GM03348 (cell line): ENCODE measurements at regions not wholly inside any gene's neighbourhood (a gene's known extent, or its start where the extent isn't known, plus 50 kb on each side); places are given as distances from the start of the nearest gene placed in this dataset.
"Not testable (repeated sequence)": the region's sequence is repeated elsewhere in the genome, so short reads cannot be mapped to it uniquely, and the experiment has no call there.

Source experiments
- DNase-seq: peaks from one replicate; pipeline ENCODE4 v3.0.0; 2012; ENCODE audit warnings: low spot score

- DNase-seq: no peak
Measured at GRCh38 chr11:35046681-35047080, 92.3 kb upstream of the CD44 start.

DNA sequence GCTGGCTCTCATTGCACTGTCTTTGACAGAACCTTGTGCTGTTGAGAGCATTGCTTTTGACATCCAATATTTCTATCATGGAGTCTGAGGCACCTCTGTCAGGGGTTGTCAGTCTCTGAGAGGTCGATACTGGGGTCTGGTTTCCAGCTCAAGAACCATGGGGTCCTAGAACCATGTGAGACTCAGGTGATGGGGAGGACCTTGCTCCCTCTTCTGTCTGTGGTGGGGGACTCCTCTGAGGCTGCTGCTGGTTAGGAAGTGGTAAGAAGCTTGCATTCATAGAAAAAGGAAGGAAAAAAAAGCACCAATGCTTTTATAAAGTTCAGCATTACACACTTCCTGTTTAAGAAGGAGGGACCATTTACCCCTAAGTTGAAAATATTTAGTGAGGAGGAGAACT, 91.8 kb upstream of the CD44 start:
- no peak for DNase-seq

DNA sequence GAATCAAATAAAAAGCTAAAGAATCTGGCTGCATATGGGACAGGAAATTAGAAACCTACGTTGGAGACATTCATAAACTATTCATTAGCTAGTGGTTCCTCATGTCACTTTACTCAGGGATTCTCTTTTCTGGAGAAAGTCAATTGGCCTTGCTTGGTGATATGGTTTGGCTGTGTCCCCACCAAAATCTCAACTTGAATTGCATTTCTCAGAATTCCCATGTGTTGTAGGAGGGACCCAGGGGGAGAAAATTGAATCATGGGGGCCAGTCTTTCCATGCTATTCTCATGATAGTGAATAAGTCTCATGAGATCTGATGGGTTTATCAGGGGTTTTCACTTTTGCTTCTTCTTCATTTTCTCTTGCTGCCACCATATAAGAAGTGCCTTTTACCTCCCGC, 91.2 kb upstream of the CD44 start:
- no peak for DNase-seq

GRCh38 chr11:35048346-35048745, 90.6 kb upstream of the CD44 start:
- not testable (repeated sequence) for DNase-seq

DNA sequence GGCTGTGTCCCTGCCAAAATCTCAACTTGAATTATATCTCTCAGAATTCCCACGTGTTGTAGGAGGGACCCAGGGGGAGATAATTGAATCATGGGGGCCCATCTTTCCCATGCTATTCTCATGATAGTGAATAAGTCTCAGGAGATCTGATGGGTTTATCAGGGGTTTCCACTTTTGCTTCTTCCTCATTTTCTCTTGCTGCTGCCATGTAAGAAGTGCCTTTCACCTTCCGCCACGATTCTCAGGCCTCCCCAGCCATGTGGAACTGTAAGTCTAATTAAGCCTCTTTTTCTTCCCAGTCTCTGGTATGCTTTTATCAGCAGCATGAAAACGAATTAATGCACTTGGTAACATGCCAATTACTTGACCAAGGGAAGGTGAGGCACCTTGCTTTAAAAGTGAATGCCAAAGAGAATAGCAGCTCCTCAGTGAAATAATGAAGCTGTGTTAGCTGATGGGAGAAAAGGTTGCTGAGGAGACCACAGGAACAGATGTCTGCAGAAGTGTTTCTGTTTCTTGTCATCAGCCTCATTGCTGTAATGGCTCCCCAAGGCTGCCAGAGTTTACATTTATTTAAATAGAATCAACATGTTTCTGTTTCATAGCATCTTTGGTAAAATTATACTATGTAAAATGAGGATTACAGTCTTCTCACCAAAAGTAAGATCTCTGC, 89.0 kb upstream of the CD44 start:
- no peak for DNase-seq

GRCh38 chr11:35050541-35050995, 88.4 kb upstream of the CD44 start:
- DNase-seq: no peak

DNA sequence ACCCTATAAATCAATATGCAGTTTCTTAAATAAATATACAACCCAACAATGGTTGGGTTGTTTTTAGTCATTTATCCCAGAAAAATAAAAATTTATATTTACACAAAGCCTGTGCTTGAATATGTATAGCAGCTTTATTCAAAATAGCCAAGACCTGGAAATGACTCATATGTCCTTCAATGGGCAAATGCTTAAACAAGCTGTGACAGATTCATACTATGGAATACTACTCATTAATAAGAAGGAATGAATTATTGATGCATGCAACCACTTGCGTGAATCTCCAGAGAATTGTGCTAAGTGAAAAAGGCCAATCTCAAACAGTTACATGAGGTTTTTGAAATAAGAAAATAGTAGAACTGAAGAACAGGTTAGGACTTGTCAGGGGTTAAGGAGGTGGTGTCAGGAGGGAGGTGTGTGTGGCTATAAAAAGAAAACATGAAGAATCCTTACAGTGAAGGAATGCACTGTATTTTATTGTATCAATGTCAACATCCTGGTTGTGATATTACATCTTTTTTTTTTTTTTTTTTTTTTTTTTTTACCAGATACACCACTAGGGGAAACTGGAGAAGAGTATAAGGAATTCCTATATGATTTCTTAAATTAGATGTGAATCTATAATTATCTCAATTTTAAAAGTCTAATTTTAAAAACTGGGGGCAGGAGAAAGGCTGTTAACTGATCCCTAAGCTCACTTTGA, 82.4 kb upstream of the CD44 start:
- no peak for DNase-seq

DNA sequence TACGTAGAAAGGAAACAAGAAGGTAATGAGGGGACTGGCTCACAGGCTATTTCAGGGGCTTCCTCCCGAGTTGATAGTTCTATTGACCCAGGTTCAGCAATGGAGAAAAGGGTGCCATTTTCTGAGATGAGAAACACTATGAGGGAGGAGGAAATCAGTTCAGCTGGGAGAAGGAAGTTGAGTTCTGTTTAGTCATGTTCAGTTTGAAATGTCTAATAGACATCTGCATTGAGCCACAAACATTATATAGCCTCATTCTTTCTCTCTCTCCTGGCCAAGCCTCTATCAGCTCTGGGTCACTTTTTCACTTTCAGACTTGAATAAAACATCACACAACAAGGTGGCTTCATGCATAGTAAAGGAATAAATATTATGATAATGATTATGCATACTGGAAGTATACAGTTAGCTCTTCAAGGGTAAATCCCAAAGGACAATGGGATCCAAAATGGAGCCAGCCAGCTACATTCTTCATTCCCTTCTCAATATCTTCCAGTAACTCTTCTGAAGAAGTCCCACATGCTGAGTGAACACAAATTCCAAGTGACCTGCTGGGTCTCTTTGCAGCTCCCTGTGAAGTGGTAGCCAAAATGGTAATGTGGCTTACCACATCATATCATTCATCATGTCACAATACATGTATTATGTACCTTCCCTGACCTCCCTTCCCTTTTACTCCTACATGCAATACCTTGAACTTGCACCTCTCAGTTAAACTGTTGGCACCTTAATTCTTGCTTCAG, 80.9 kb upstream of the CD44 start:
- no peak for DNase-seq

DNA sequence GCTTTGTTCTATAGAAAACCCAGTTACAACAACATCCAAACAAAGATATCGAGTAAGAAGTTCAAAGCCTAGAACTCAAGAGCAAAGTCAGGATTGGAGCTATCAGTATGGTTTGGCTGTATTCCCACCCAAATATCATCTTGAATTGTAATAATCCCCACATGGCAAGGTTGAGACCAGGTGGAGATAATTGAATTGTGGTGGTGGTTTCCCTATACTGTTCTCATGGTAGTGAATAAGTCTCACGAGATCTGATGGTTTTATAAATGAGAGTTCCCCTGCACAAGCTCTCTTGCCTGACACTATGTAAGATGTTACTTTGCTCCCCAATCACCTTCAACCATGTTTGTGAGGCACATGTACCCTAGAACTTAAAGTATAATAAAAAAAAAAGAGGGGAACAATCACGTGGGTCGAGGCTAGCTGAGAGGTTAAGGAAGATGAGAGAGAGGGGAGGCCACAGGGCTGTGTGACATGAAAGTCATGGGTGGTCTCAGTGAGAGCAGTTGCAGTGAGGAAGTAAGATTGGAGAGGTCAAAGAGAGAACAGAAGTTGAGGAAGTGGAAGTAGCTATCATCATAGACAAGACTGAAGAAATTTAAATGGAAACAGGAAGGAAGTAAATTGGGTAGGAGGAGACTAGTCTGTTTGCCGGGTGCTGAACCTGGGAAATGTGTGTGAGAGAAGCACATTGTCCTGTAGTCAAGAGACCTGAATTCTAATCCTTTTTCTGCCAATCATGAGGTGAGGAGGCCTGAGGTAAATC, 80.1 kb upstream of the CD44 start:
- DNase-seq: no peak

DNA sequence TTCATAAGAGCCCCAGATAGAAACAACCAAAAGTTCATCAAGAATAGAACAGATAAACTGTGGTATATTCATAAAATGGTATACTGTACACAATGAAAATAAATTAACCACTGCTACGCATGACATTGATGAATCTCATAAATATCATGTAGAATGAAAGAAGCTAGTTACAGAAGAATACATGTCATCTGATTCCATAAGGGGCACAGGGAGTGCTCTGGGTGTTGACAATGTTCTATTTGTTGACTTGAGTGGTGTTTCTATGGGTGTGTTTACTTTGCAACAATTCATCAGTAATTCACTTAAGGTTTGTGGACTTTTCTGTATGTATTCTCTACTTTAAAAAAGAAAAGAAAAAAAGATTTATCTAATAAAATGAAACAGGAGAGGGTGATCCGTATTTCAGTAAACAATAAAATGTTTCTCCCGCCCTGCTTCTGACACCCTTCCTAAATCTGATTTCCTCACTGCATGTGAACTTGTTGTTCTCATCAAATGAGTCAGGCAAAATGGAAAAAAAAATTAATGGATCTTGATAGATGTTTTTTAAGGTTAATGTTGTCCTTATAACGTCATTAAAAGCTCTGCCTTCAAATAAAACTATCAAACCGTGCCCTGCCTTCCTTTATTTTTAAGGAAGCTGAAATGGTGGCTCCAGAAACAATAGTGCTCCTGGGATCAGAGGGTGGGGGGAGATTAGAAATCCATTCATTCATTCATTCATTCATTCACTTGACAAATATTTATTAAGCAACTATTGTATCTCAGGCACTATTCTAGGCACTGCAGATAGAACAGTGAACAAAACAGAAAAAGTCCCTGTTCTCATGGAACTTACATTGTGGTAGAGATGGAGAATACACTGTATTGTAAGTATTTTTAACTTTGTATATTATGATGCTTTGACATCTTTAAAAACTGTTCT, 77.2 kb upstream of the CD44 start:
- DNase-seq: no peak

DNA sequence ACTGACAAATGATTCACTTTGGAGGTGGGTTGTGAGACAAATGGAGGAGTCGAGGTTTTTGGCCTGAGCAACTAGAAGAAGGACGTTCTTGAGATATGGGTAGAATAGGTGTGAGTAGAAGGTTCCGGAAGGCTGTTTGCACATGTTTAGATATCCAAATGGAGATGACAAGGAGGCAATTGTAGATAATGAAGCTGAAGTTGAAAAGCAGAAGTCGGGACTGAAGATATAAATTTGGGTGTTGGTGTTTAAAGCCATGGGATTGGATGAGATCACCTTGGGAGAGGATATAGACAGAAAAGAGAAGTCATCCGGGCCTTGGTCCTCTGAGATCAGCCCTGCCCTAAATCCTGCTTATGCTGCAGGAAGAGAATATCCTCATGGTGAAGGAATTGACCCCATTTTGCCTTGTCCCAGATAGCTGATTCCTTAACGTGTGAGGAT, 75.5 kb upstream of the CD44 start:
- DNase-seq: no peak

GRCh38 chr11:35064114-35064800, 74.7 kb upstream of the CD44 start:
- peak; percentile 71 for DNase-seq

DNA sequence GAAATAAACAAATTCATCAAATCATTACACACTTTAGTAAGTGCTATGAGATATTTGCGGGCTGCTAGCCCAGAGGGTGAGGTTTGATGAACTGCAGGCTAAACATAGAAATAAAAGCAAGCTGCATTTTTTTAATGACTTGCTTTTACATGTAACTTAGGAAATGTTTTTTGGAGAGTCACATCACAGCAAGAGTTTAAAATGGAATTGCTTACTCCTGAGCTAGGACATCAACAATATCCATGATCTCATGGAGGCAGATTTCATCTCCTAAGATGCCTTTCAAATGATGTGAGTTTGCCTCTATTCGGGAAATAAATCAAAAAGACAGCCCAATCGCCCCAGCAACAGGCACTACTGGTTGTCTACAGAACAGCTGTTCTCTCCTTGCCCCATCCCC, 73.4 kb upstream of the CD44 start:
- DNase-seq: peak; percentile 32

DNA sequence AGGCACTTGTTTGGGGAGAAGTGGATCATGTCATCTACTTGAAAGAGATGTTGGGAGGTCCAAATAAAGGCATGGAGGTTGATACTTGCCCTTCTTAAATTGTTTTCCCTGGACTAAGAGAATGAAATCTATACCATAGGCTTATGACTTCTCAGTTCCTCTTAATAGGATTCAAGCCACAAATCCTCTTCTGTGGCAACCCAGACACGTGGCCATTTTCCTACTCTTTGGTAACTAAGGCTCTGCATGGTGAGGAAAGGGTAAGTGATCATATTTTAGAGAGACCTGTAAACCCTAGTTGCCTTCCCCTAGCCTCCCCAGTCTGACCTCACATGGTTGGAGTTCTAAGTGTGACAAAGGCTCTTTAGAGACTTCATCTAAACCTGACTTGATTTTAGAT, 72.9 kb upstream of the CD44 start:
- DNase-seq: no peak

- DNase-seq: no peak
Measured at GRCh38 chr11:35066783-35067423, 72.1 kb upstream of the CD44 start.

- DNase-seq: no peak
Measured at GRCh38 chr11:35071722-35072121, 67.2 kb upstream of the CD44 start.

DNA sequence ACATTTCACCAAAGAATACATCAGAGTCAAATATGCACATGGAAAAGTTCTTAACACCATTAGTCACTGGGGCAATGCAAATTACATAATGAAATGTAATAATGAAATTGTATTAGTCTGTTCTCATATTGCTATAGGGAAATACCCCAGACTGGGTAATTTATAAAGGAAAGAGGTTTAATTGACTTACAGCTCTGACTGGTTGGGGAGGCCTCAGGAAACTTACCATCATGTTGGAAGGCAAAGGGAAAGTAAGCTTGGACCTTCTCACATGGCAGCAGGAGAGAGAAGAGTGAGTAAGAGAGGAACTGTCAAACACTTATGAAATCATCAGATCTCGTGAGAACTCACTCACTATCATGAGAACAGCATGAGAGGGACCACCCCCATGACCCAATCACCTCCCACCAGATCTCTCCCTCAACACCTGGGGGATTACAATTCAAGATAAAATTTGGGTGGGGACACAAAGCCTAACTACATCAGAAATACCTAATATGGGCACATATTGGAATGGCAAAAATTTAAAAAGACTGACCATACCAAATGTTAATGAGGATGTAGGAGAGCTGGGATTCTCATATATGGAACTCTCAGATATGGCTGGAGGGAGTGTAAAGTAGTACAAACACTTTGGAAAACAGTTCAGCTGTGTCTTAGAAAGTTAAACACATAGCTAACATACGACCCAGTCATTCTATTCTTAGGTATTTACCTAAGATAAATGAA, 65.1 kb upstream of the CD44 start:
- DNase-seq: no peak

DNA sequence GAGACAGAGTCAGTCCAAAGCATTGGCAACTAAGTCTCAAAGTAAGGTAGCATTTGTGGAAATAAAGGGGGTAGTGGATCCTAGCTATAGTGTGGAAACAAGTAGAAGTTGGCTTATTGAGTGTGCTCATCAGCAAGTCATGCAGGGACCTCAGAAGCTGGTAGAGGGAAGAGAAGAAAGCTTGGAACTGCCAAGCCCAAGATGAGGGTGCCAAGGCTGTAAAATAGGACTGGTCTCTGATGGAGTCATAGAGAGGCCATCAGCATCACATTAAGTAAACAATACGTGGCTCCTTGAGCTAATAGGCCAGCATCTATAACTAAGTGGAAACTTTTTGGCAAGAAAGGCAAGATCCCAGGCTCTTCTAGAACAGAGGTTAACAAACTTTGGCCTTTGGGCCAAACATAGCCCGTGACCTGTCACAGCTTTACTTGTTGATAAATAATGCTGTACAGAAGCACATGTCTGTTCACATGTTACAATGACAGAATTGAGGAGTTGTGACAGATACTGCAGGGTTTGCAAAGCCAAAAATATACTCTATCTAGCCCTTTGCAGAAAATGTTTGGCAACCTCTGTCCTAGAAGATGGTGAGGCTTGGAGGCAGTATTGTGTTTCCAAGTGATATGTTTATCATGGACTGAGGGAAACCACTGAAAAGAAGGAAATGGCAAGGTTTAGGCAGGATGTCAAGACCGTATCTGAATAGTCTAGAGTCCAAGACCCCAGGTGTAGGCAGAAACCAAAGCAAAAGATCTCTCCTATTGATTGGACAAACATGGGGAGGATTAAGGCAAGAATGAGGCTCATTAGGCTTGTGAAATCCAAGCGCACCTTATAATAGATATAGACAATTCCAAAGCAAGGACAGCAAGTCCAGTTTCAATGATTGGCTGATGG, 62.5 kb upstream of the CD44 start:
- DNase-seq: no peak
